KMS-11 (cell line): ENCODE measurements at regions not wholly inside any gene's neighbourhood (a gene's known extent, or its start where the extent isn't known, plus 50 kb on each side); places are given as distances from the start of the nearest gene placed in this dataset.
"Not testable (repeated sequence)": the region's sequence is repeated elsewhere in the genome, so short reads cannot be mapped to it uniquely, and the experiment has no call there.

ENCODE experiments used
- H2AFZ ChIP-seq: fragments of 200-600 bp; sonication (generic); 2 replicates; pipeline ENCODE4 v1.6.1; 2016; ENCODE audit warnings: antibody characterized with exemption, mixed run types, low read depth
- H3K27ac ChIP-seq: fragments of 200-600 bp; sonication (generic); 2 replicates; pipeline ENCODE4 v1.6.1; 2016; ENCODE audit warnings: mild to moderate bottlenecking, mixed run types
- H3K27me3 ChIP-seq: fragments of 200-600 bp; sonication (generic); 2 replicates; pipeline ENCODE4 v1.6.1; 2017; ENCODE audit warnings: mild to moderate bottlenecking, low read depth, mixed run types, moderate library complexity; ENCODE audit not compliant: insufficient read depth
- H3K36me3 ChIP-seq: fragments of 200-600 bp; sonication (generic); 2 replicates; pipeline ENCODE4 v1.6.1; 2017; ENCODE audit warnings: mild to moderate bottlenecking, mixed run types; ENCODE audit not compliant: insufficient read depth
- H3K4me1 ChIP-seq: fragments of 200-600 bp; sonication (generic); 2 replicates; pipeline ENCODE4 v1.6.1; 2016; ENCODE audit warnings: mild to moderate bottlenecking, low read depth, mixed run types; ENCODE audit not compliant: poor library complexity, severe bottlenecking
- H3K4me2 ChIP-seq: fragments of 200-600 bp; sonication (generic); 2 replicates; pipeline ENCODE4 v1.7.0; 2016; ENCODE audit warnings: mild to moderate bottlenecking, mixed run types
- H3K4me3 ChIP-seq: fragments of 200-600 bp; sonication (generic); IDR thresholded peaks from 2 replicates; pipeline ENCODE4 v1.6.1; 2017; ENCODE audit warnings: low read depth, low read length, mixed read lengths; ENCODE audit not compliant: insufficient read depth
- H3K79me2 ChIP-seq: fragments of 200-600 bp; sonication (generic); 2 replicates; pipeline ENCODE4 v1.6.1; 2016; ENCODE audit warnings: low read depth, mixed run types; ENCODE audit not compliant: insufficient read depth
- H3K9ac ChIP-seq: fragments of 200-600 bp; sonication (generic); 2 replicates; pipeline ENCODE4 v1.6.1; 2016; ENCODE audit warnings: mild to moderate bottlenecking, mixed run types
- H4K20me1 ChIP-seq: fragments of 200-600 bp; sonication (generic); 2 replicates; pipeline ENCODE4 v1.6.1; 2016; ENCODE audit warnings: mild to moderate bottlenecking, mixed run types; ENCODE audit not compliant: insufficient read depth
- TF ChIP-seq, protein P1 (sequence below): fragments of 200-600 bp; sonication (generic); conservative IDR thresholded peaks from 2 replicates; pipeline ENCODE4 v1.6.1; 2017; ENCODE audit warnings: low read depth, mild to moderate bottlenecking, antibody characterized with exemption, low read length, moderate library complexity, mixed read lengths

DNA sequence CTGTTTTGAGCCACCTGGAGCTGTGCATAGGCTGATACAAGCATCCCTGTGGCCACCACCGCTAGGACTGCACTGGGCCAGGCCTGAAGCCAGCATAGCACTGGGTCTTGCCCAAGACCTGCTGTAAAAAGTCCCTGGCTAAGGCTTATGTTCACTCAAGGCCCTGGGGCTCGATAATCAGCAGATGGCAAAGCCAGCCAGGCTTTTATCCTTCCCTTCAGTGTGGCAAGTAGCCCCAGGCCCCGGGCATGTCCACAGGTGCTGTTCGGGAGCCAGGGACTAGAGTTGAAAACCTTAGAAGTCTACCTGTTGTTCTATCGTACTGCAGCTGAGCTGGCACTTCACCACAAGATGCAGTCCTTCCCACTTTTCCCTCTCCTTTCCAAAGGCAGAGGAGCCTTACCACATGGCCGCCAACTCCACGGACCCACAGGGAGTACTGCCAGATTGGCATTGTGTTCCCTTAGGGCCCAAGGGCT, 226.4 kb upstream of the ZNF217 start:
- no peak overlapping the region for H3K27ac ChIP-seq

DNA sequence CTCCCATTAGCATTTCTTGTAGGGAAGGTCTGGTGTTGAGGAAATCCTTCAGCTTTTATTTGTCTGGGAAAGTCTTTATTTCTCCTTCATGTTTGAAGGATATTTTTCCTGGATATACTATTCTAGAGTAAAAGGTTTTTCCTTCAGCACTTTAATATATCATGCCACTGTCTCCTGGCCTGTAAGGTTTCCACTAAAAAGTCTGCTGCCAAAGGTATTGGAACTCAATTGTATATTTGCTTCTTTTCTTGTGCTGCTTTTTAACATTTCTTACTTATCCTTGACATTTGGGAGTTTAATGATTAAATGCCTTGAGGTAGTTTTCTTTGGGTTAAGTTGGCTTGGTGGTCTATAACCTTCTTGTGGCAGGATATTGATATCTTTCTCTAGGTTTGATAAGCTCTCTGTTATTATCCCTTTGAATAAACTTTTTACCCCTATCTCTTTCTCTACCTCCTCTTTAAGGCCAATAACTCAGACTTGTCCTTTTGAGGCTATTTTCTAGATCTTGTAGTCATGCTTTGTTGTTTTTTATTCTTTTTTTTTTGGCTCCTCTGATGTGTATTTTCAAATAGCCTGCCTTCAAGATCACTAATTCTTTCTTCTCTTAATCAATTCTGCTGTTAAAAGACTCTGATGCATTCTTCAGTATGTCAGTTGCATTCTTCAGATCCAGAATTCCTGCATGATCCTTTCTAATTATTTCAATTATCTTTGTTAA, 225.0 kb upstream of the ZNF217 start:
- Histone ChIP-seq H3K36me3 (no peaks in the 10 kb centered on the region), H3K79me2 (no peaks in the 10 kb centered on the region), H4K20me1 (no peaks in the 10 kb centered on the region), H3K4me2 (no peak overlapping the region), H3K27ac (no peak overlapping the region), H3K9ac (no peak overlapping the region), H3K4me3 (no peak overlapping the region), H2AFZ (no peak overlapping the region), H3K27me3 (no peaks in the 10 kb centered on the region), H3K4me1 (peaks cover 28% of the 10 kb centered on the region)
- TF ChIP-seq, protein P1, sequence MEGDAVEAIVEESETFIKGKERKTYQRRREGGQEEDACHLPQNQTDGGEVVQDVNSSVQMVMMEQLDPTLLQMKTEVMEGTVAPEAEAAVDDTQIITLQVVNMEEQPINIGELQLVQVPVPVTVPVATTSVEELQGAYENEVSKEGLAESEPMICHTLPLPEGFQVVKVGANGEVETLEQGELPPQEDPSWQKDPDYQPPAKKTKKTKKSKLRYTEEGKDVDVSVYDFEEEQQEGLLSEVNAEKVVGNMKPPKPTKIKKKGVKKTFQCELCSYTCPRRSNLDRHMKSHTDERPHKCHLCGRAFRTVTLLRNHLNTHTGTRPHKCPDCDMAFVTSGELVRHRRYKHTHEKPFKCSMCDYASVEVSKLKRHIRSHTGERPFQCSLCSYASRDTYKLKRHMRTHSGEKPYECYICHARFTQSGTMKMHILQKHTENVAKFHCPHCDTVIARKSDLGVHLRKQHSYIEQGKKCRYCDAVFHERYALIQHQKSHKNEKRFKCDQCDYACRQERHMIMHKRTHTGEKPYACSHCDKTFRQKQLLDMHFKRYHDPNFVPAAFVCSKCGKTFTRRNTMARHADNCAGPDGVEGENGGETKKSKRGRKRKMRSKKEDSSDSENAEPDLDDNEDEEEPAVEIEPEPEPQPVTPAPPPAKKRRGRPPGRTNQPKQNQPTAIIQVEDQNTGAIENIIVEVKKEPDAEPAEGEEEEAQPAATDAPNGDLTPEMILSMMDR = no peak

More for the DNA sequence above, 226.4 kb upstream of the ZNF217 start:
- Histone ChIP-seq H4K20me1 (no peaks in the 10 kb centered on the region), H3K4me1 (peaks cover 14% of the 10 kb centered on the region), H3K79me2 (no peaks in the 10 kb centered on the region), H3K4me3 (no peak overlapping the region), H3K4me2 (no peak overlapping the region), H3K27me3 (no peaks in the 10 kb centered on the region), H2AFZ (no peak overlapping the region), H3K36me3 (no peaks in the 10 kb centered on the region), H3K9ac (no peak overlapping the region)
- TF ChIP-seq, protein P1 = no peak

DNA sequence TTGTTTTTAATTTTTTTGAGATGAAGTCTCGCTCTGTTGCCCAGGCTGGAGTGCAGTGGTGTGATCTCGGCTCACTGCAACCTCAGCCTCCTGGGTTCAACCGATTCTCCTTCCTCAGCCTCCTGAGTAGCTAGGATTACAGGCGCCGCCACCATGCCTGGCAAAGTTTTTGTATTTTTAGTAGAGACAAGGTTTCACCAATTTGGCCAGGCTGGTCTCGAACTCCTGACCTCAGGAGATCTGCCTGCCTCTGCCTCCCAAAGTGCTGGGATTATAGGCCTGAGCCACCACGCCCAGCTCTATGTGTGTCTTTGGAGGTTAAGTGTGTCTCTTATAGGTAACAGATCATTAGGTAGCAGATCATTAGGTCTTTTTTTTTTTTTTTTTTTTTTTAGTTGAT, 223.9 kb upstream of the ZNF217 start:
- not testable (repeated sequence) for H2AFZ ChIP-seq, H3K36me3 ChIP-seq, H3K9ac ChIP-seq

GRCh38 chr20:53816872-53817398, 223.3 kb upstream of the ZNF217 start:
- no peaks in the 10 kb centered on the region for H4K20me1 ChIP-seq
- H3K79me2 ChIP-seq = no peaks in the 10 kb centered on the region
- no peaks in the 10 kb centered on the region for H3K27me3 ChIP-seq
- no peak overlapping the region for H2AFZ ChIP-seq
- no peak overlapping the region for H3K9ac ChIP-seq
- H3K27ac ChIP-seq = no peak overlapping the region
- peaks cover 20% of the 10 kb centered on the region for H3K4me1 ChIP-seq
- H3K36me3 ChIP-seq = no peaks in the 10 kb centered on the region
- H3K4me2 ChIP-seq = no peak overlapping the region
- H3K4me3 ChIP-seq = no peak overlapping the region
- TF ChIP-seq, protein P1 = no peak

More for the DNA sequence above, 223.9 kb upstream of the ZNF217 start:
- H3K79me2 ChIP-seq, H3K4me3 ChIP-seq, H3K27me3 ChIP-seq, H3K27ac ChIP-seq, H3K4me2 ChIP-seq, H4K20me1 ChIP-seq: not testable (repeated sequence)
- peaks cover 23% of the 10 kb centered on the region for H3K4me1 ChIP-seq

- TF ChIP-seq, protein P1 = no peak
- Histone ChIP-seq H3K79me2 (no peaks in the 10 kb centered on the region), H3K9ac (no peak overlapping the region), H2AFZ (no peak overlapping the region), H4K20me1 (no peaks in the 10 kb centered on the region), H3K4me1 (peaks cover 20% of the 10 kb centered on the region), H3K36me3 (no peaks in the 10 kb centered on the region), H3K27me3 (no peaks in the 10 kb centered on the region), H3K4me2 (no peak overlapping the region), H3K4me3 (no peak overlapping the region), H3K27ac (no peak overlapping the region)
Observed at GRCh38 chr20:53815509-53815908, 221.9 kb upstream of the ZNF217 start.
